A204.1 (cell line): ENCODE measurements at regions not wholly inside any gene's neighbourhood (a gene's known extent, or its start where the extent isn't known, plus 50 kb on each side); places are given as distances from the start of the nearest gene placed in this dataset.
"Not testable (repeated sequence)": the region's sequence is repeated elsewhere in the genome, so short reads cannot be mapped to it uniquely, and the experiment has no call there.

Experiments
- FAIRE-seq: peaks from 2 replicates; lab custom pipeline; 2012; peaks lifted over from hg19 to GRCh38; lab: Jason Lieb, UNC

- no peak for FAIRE-seq
Observed at GRCh38 chr1:101152633-101153032, 84.2 kb upstream of the S1PR1 start.

- FAIRE-seq = no peak
Observed at GRCh38 chr1:101151286-101151685, 85.5 kb upstream of the S1PR1 start.

GRCh38 chr1:101150670-101151069 lies 86.1 kb upstream of the S1PR1 start:
- FAIRE-seq = no peak

- FAIRE-seq = no peak
Observed at GRCh38 chr1:101150266-101150665, 86.6 kb upstream of the S1PR1 start.

- no peak for FAIRE-seq
Observed at GRCh38 chr1:101148980-101149379, 87.8 kb upstream of the S1PR1 start.

- no peak for FAIRE-seq
Observed at GRCh38 chr1:101147381-101147780, 89.4 kb upstream of the S1PR1 start.

- FAIRE-seq = no peak
Observed at GRCh38 chr1:101145449-101145820, 91.4 kb upstream of the S1PR1 start.

GRCh38 chr1:101144671-101145448 lies 92.0 kb upstream of the S1PR1 start:
- no peak for FAIRE-seq

- no peak for FAIRE-seq
Observed at GRCh38 chr1:101142244-101142643, 94.6 kb upstream of the S1PR1 start.

GRCh38 chr1:101141376-101141775 lies 95.4 kb upstream of the S1PR1 start:
- no peak for FAIRE-seq

- FAIRE-seq = no peak
Observed at GRCh38 chr1:101139821-101140718, 96.7 kb upstream of the S1PR1 start.

GRCh38 chr1:101139130-101139529 lies 97.7 kb upstream of the S1PR1 start:
- FAIRE-seq = no peak

GRCh38 chr1:101137144-101138126 lies 99.4 kb upstream of the S1PR1 start:
- FAIRE-seq = no peak

- FAIRE-seq = no peak
Observed at GRCh38 chr1:101136739-101137138, 100.1 kb upstream of the S1PR1 start.

GRCh38 chr1:101136271-101136670 lies 100.5 kb upstream of the S1PR1 start:
- FAIRE-seq = no peak

- no peak for FAIRE-seq
Observed at GRCh38 chr1:101135526-101135925, 101.3 kb upstream of the S1PR1 start.

- FAIRE-seq = no peak
Observed at GRCh38 chr1:101131239-101131843, 105.5 kb upstream of the S1PR1 start.

GRCh38 chr1:101130673-101131072 lies 105.1 kb upstream of the DPH5 start:
- FAIRE-seq = no peak

- FAIRE-seq = no peak
Observed at GRCh38 chr1:101128846-101129245, 103.3 kb upstream of the DPH5 start.

GRCh38 chr1:101128211-101128727 lies 102.7 kb upstream of the DPH5 start:
- FAIRE-seq = no peak

- FAIRE-seq = no peak
Observed at GRCh38 chr1:101124405-101124804, 98.8 kb upstream of the DPH5 start.

GRCh38 chr1:101123904-101124303 lies 98.3 kb upstream of the DPH5 start:
- not testable (repeated sequence) for FAIRE-seq
